ENCODE measurements at regions not wholly inside any gene's neighbourhood (a gene's known extent, or its start where the extent isn't known, plus 50 kb on each side); places are given as distances from the start of the nearest gene placed in this dataset.

GRCh38 chr1:63005812-63006211, 221.9 kb downstream of the ATG4C start:
- no peak for TF ChIP-seq CTCF (conservative IDR thresholded peaks at IDR 0.05 in 1 of 2, IDR thresholded peaks at IDR 0.05 in 1 of 2; ENCODE audit: low read depth in 1 of 2, low read length in 2 of 2)
- no peak for TF ChIP-seq EZH2 (IDR thresholded peaks at IDR 0.05; ENCODE audit: low read length, missing control alignments)

Data from fibroblast of lung (primary cell).